Spleen (tissue), 11 donors: ENCODE measurements at regions not wholly inside any gene's neighbourhood (a gene's known extent, or its start where the extent isn't known, plus 50 kb on each side); places are given as distances from the start of the nearest gene placed in this dataset.

Experiments
- DNase-seq: peaks from one replicate; pipeline ENCODE4 v3.0.0-alpha.2; 2020
- H3K27ac ChIP-seq, 8 donors: fragments of 200-600 bp; sonication (generic) in 7 of 8; 1 replicate in 4 of 8; 2 replicates in 4 of 8; pipeline versions ENCODE4 v1.5.0 to v1.8.0; 2016 to 2021; ENCODE audit warnings: inconsistent platforms in 4 of 8, mild to moderate bottlenecking in 4 of 8, moderate library complexity in 1 of 8
- H3K27me3 ChIP-seq, 7 donors: fragments of 200-600 bp; sonication (generic) in 6 of 7; replicated peaks in 1 of 7; 1 replicate in 4 of 7; 2 replicates in 3 of 7; pipeline versions ENCODE4 v1.5.0 to v1.8.0; 2016 to 2021; ENCODE audit warnings: inconsistent platforms in 3 of 7, mild to moderate bottlenecking in 1 of 7
- H3K36me3 ChIP-seq, 6 donors: fragments of 200-600 bp; sonication (generic) in 5 of 6; 1 replicate in 4 of 6; 2 replicates in 2 of 6; pipeline versions ENCODE4 v1.5.0 to v1.8.0; 2016 to 2021; ENCODE audit warnings: inconsistent platforms in 2 of 6
- H3K4me1 ChIP-seq, 6 donors: fragments of 200-600 bp; sonication (generic) in 5 of 6; 1 replicate in 3 of 6; 2 replicates in 3 of 6; pipeline versions ENCODE4 v1.5.0 to v1.8.0; 2016 to 2021; ENCODE audit warnings: inconsistent platforms in 3 of 6
- H3K4me3 ChIP-seq, 8 donors: fragments of 200-600 bp; sonication (generic) in 7 of 8; 1 replicate in 4 of 8; 2 replicates in 4 of 8; pipeline versions ENCODE4 v1.5.0 to v1.8.0; 2016 to 2021; ENCODE audit warnings: inconsistent platforms in 4 of 8, mild to moderate bottlenecking in 4 of 8, moderate library complexity in 2 of 8
- H3K9me3 ChIP-seq, 8 donors: fragments of 200-600 bp; sonication (generic) in 7 of 8; 1 replicate in 4 of 8; 2 replicates in 4 of 8; pipeline versions ENCODE4 v1.5.0 to v1.8.0; 2016 to 2021; ENCODE audit warnings: inconsistent platforms in 4 of 8
- POLR2A ChIP-seq, 3 donors: fragments of 450-650 bp; IDR thresholded peaks; one replicate each; pipeline ENCODE4 v1.5.1; 2017; ENCODE audit warnings: antibody characterized with exemption in 3 of 3, mild to moderate bottlenecking in 1 of 3
- POLR2AphosphoS5 ChIP-seq, 3 donors: sonication (generic); formaldehyde crosslinking; IDR thresholded peaks; one replicate each; pipeline ENCODE4 v1.5.1; 2017; ENCODE audit warnings: antibody characterized with exemption in 3 of 3
- WGBS, 5 donors: extraction: QIAGEN DNeasy Blood & Tissue Kit in 3 of 5; methylation state at CpG; one replicate each; pipeline versions ENCODE4 v1.1.5 to v1.1.7; 2013 to 2018; 5-methylcytosine and 5-hydroxymethylcytosine counted together
- intact Hi-C: fragments of 100-400 bp; cut with DNase I; formaldehyde crosslinking; loops from one replicate; pipeline ENCODE4 v1.15.0; 2023; ENCODE audit warnings: low total_unique reads
- TF ChIP-seq, protein P1 (sequence below), 11 experiments: fragments of 200-600 bp in 7 of 11; fragments of 450-650 bp in 4 of 11; sonication (generic) in 4 of 11; IDR thresholded peaks in 8 of 11; conservative IDR thresholded peaks in 3 of 11; 1 replicate in 7 of 11; 2 replicates in 4 of 11; pipeline versions ENCODE4 v1.4.0 to v1.8.0; 2016 to 2021; ENCODE audit warnings: antibody characterized with exemption in 11 of 11, inconsistent platforms in 4 of 11, mild to moderate bottlenecking in 1 of 11
- donor health status: healthy with polysubstance abuse.
- donor health status: DM: no; HTN: no; CAD: no; lungs with moderate emphysema.
- donor health status: DM: no; HTN: no; CAD: no.
- donor health status: Bipolar disorder and iron deficiency.
- donor health status: healthy.
- donor health status: DM: no; HTN: no; CAD: no.
- donor health status: DM: yes; HTN: yes; CAD: no.

DNA sequence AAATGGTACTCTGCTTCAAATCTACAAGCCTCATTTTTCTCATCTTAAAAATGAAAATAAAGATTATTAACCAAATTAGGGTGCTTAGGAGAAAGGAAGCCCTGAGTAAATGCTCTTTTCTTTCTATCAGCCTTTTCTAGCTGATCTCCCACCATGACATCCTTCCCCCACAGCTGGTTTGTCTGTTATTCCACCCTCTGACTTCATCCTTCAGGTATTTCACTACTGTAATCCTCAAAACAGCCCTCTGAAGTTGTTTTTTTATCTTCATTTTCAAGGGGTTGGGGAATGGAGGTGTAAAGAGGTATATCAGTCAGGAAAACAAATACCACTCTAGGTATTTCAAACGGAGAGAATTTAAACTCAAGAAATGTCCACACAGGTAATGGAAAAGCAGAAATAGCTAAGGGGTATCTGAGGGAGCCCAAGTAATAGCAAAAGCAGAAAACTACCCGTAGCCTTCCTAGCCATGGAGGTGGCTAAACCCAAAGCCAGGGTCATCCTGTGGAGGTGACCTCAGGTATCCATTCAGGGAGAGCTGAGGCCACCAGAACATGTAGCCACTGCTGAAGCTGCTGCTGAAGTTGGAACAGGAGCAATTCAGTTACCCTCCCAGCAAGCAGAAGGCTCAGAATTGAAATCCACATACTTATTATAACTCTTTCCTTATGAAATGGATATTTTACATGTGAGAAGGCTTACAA lies 990.9 kb upstream of the ACVR2A start:
- H3K36me3 ChIP-seq, result no peaks in the 10 kb centered on the region
- TF ChIP-seq POLR2A (IDR thresholded peaks at IDR 0.05) (no peak), POLR2AphosphoS5 (IDR thresholded peaks at IDR 0.05) (no peak)
- TF ChIP-seq, protein P1, sequence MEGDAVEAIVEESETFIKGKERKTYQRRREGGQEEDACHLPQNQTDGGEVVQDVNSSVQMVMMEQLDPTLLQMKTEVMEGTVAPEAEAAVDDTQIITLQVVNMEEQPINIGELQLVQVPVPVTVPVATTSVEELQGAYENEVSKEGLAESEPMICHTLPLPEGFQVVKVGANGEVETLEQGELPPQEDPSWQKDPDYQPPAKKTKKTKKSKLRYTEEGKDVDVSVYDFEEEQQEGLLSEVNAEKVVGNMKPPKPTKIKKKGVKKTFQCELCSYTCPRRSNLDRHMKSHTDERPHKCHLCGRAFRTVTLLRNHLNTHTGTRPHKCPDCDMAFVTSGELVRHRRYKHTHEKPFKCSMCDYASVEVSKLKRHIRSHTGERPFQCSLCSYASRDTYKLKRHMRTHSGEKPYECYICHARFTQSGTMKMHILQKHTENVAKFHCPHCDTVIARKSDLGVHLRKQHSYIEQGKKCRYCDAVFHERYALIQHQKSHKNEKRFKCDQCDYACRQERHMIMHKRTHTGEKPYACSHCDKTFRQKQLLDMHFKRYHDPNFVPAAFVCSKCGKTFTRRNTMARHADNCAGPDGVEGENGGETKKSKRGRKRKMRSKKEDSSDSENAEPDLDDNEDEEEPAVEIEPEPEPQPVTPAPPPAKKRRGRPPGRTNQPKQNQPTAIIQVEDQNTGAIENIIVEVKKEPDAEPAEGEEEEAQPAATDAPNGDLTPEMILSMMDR (IDR thresholded peaks at IDR 0.05 in 8 of 11, conservative IDR thresholded peaks at IDR 0.05 in 3 of 11), result no peak
- 65 to 80% (median 70%) methylated on average over 2 of the region's 2 CpGs for WGBS, 5 donors

DNA sequence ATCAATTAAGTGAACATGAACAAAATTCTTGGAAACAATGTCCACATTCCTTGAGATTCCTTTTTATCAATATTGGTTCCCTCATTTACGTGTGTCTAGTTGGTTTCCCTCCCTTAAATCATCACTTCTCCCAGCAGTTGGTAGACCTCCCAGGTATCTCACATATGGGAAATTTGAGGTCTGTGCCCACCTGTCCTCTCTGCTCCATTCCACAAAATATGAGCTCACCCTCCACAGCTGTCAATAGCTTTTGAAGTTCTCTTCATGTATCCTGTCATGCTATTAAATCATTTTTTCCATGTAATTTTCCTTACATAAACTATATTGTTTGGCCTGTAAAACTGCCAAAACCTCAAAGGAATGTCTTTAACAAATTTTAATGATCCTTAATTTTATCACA lies 992.2 kb upstream of the ACVR2A start:
- Histone ChIP-seq H3K36me3 (no peaks in the 10 kb centered on the region), H3K4me1 (no peaks in the 10 kb centered on the region), H3K4me3 (no peak overlapping the region), H3K9me3 (peaks cover 0 to 4% (median 0%) of the 10 kb centered on the region in 8 donors), H3K27me3 (no peaks in the 10 kb centered on the region), H3K27ac (no peak overlapping the region)
- 74 to 90% (median 81%) methylated on average over 1 of the region's 1 CpG for WGBS, 5 donors
- DNase-seq, result no peak
- intact Hi-C loops, result no loop called here
- TF ChIP-seq POLR2AphosphoS5 (IDR thresholded peaks at IDR 0.05) (no peak), POLR2A (IDR thresholded peaks at IDR 0.05) (no peak)
- TF ChIP-seq, protein P1 (IDR thresholded peaks at IDR 0.05 in 8 of 11, conservative IDR thresholded peaks at IDR 0.05 in 3 of 11), result no peak

More for the DNA sequence above, 990.9 kb upstream of the ACVR2A start:
- peaks cover 0 to 4% (median 0%) of the 10 kb centered on the region in 8 donors for H3K9me3 ChIP-seq
- no peaks in the 10 kb centered on the region for H3K4me1 ChIP-seq
- H3K27me3 ChIP-seq, result no peaks in the 10 kb centered on the region
- no peak for DNase-seq
- no peak overlapping the region for H3K27ac ChIP-seq
- intact Hi-C loops, result no loop called here
- H3K4me3 ChIP-seq, result no peak overlapping the region

DNA sequence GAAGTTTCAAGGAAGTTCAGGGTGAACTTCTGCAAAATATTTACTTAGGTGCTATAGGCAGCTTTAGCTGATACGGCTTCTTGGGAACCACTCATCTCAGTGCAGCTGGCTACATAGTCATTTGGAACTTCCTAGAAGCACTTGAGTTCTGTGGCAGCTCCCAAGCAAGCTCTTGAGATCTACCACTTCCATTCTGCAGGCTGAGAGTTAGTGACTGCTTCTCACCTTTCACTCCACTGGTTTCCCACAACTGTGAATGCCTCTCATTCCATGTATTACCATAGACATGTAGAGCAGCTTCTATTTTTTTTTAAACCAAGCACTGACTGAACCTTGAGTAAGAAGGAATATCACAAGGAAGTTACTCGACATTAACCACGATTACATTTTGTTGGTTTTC lies 994.1 kb upstream of the ACVR2A start:
- 83 to 96% (median 86%) methylated on average over 3 of the region's 3 CpGs for WGBS, 5 donors
- H3K4me1 ChIP-seq, result no peaks in the 10 kb centered on the region
- peaks cover 0 to 4% (median 0%) of the 10 kb centered on the region in 8 donors for H3K9me3 ChIP-seq
- no peak for DNase-seq
- TF ChIP-seq POLR2A (IDR thresholded peaks at IDR 0.05) (no peak), POLR2AphosphoS5 (IDR thresholded peaks at IDR 0.05) (no peak)
- TF ChIP-seq, protein P1 (IDR thresholded peaks at IDR 0.05 in 8 of 11, conservative IDR thresholded peaks at IDR 0.05 in 3 of 11), result no peak
- intact Hi-C loops, result no loop called here
- no peaks in the 10 kb centered on the region for H3K36me3 ChIP-seq
- H3K4me3 ChIP-seq, result no peak overlapping the region
- H3K27me3 ChIP-seq, result no peaks in the 10 kb centered on the region
- H3K27ac ChIP-seq, result no peak overlapping the region

DNA sequence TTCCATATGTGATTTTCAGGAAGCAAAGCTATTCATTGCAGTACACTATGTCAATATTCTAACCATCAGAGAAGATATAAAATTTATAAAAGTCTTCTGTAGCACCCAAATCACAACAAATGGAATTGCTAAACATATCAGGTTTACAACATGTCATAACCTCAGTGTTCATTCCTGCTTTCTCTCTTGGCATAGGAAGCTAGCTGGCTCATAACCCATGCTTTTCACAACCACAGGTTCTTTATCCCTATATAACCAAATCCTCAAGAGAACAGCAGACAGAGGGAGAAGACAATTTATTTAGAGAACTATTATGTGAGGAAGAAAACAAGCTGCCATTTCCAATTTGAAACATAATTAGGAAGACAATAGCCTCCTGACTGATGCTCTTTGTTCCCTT lies 997.0 kb upstream of the ACVR2A start:
- Histone ChIP-seq H3K27ac (no peak overlapping the region), H3K36me3 (no peaks in the 10 kb centered on the region), H3K27me3 (no peaks in the 10 kb centered on the region), H3K4me1 (no peaks in the 10 kb centered on the region), H3K4me3 (no peak overlapping the region), H3K9me3 (peaks cover 0 to 4% (median 0%) of the 10 kb centered on the region in 8 donors)
- no peak for TF ChIP-seq POLR2A (IDR thresholded peaks at IDR 0.05)
- TF ChIP-seq POLR2AphosphoS5 (IDR thresholded peaks at IDR 0.05), result no peak
- TF ChIP-seq, protein P1 (IDR thresholded peaks at IDR 0.05 in 8 of 11, conservative IDR thresholded peaks at IDR 0.05 in 3 of 11), result no peak
- intact Hi-C loops, result no loop called here
- no peak for DNase-seq
